HAP-1 (cell line): ENCODE measurements at regions not wholly inside any gene's neighbourhood (a gene's known extent, or its start where the extent isn't known, plus 50 kb on each side); places are given as distances from the start of the nearest gene placed in this dataset.

Experiments
- DNase-seq, 2 experiments: peaks; one replicate each; pipeline ENCODE4 v3.0.0-alpha.2; 2016 to 2020; ENCODE audit warnings: low spot score in 2 of 2
- H3K27me3 ChIP-seq: fragments of 250-450 bp; sonication (Bioruptor Pico); 2 replicates; pipeline ENCODE4 v1.5.1; 2020; ENCODE audit warnings: low read depth, mild to moderate bottlenecking, moderate library complexity
- H3K36me3 ChIP-seq: fragments of 250-450 bp; sonication (Bioruptor Pico); replicated peaks from 2 replicates; pipeline ENCODE4 v1.5.1; 2020; ENCODE audit warnings: mild to moderate bottlenecking
- H3K4me1 ChIP-seq: fragments of 250-450 bp; sonication (Bioruptor Pico); 2 replicates; pipeline ENCODE4 v1.5.1; 2020; ENCODE audit warnings: mild to moderate bottlenecking
- H3K4me3 ChIP-seq: fragments of 250-450 bp; sonication (Bioruptor Pico); 2 replicates; pipeline ENCODE4 v1.5.1; 2020; ENCODE audit warnings: mild to moderate bottlenecking, moderate library complexity
- H3K9me3 ChIP-seq: fragments of 250-450 bp; sonication (Bioruptor Pico); 2 replicates; pipeline ENCODE4 v1.5.1; 2020; ENCODE audit warnings: mild to moderate bottlenecking, moderate library complexity
- in situ Hi-C: fragments of 300-500 bp; cut with MboI; formaldehyde crosslinking; loops from 3 replicates; pipeline ENCODE4 v1.14.3; 2020; ENCODE audit warnings: low sequenced_read_pairs, inconsistent platforms, mixed read lengths

DNA sequence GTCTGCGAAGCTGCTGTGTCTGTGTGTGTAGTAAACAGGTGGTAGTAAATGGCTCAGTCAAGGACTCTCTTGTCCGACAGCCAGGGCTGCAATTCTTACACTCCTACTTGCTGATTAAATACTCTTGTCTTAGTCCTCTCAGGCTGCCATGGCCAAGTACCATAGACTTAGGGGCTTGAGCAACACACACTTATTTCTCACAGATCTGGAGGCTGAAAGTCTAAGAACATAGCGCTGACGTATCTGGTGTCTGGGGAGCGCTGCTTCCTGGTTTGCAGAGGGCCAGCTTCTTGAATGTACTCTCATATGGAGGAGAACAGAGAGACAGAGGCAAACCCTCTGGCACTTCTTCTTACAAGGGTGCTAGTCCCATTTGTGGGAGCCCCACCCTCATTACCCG is 411.0 kb downstream of the MED10 start:
- H3K4me1 ChIP-seq: no peaks in the 10 kb centered on the region
- no peak overlapping the region for H3K4me3 ChIP-seq
- no peaks in the 10 kb centered on the region for H3K9me3 ChIP-seq
- no peak for DNase-seq
- no peaks in the 10 kb centered on the region for H3K36me3 ChIP-seq
- H3K27me3 ChIP-seq: no peaks in the 10 kb centered on the region
- in situ Hi-C loops: no loop called here

DNA sequence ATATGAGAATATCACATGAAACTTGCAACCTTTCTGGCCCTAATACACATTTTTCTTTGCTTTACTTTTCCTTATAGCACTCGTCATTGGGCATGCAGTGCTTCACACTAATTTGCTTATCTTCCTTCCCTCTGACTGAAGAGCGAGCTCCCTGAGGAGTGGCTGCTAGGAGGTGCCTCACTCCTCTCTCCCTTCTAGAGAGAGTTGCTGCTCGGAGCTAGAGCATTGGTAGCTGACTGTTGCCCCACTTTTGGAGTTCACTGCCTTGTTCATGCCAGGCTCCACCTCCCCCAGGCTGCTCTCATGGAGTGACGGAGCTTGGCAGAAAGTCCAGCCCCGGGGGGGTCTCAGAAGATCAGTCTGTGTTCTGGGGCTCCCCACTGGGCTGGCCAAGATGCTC is 413.2 kb downstream of the MED10 start:
- H3K9me3 ChIP-seq: no peaks in the 10 kb centered on the region
- H3K36me3 ChIP-seq: no peaks in the 10 kb centered on the region
- no peak for DNase-seq
- no peaks in the 10 kb centered on the region for H3K27me3 ChIP-seq
- no peaks in the 10 kb centered on the region for H3K4me1 ChIP-seq
- H3K4me3 ChIP-seq: no peak overlapping the region
- in situ Hi-C loops: no loop called here

DNA sequence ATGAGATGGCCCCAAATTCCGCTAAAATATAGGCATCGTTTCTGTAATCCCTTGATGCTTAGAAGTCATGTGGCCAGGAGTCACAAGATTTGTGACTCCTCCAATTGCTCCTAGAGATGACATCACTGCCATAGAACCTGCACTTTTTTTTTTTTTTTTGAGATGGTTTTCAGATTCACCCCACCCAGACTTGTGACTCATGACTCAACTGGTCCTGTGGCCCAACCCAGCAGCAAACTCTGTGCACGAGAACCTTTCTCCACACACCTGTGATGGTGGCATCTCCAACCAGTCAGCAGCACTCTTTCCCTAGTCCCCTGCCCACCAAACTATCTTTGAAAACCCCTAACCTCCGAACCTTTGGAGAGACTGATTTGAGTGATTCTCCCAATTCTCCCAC is 414.0 kb downstream of the MED10 start:
- Histone ChIP-seq H3K27me3 (no peaks in the 10 kb centered on the region), H3K9me3 (no peaks in the 10 kb centered on the region), H3K4me3 (no peak overlapping the region), H3K4me1 (no peaks in the 10 kb centered on the region), H3K36me3 (no peaks in the 10 kb centered on the region)
- no peak for DNase-seq
- in situ Hi-C loops: no loop called here

DNA sequence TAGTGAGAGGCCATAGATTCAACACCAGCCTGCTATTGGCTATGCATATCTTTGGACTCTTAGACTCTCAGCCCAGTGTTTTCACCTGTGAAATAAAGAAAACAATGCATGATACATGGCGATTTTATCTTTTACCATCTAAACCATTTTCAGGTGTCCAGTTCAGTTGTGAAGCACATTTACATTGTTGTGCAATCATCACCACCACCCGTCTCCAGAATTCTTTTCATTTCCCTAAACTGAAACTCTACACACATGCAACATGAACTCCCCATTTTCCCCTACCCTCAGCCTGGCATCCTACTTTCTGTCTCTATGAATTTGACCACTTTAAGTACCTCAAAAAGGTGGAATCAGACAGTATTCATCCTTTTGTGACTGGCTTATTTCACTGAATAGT is 420.6 kb downstream of the MED10 start:
- Histone ChIP-seq H3K27me3 (no peaks in the 10 kb centered on the region), H3K36me3 (no peaks in the 10 kb centered on the region), H3K4me1 (no peaks in the 10 kb centered on the region), H3K4me3 (no peak overlapping the region), H3K9me3 (peaks cover 4% of the 10 kb centered on the region; the same call in 1 of the 2 replicates)
- in situ Hi-C loops: no loop called here
- no peak for DNase-seq

DNA sequence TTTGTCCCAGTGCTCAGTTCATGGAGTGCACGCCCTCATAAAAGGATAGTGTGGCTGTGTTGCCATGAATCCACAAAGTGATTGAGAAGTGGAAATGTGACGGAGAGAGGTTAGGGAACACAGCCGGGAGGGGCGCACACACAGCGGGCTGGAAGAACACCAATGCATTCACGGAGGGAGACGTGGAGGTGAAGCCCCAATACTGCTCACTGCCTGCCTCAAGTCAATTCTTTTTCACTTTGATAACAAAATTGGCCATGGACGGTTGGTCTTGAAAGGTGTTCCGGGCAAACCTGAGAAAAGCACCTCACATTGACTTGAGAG is 424.1 kb downstream of the MED10 start:
- peaks cover 4% of the 10 kb centered on the region; the same call in 1 of the 2 replicates for H3K9me3 ChIP-seq
- DNase-seq: no peak
- H3K36me3 ChIP-seq: no peaks in the 10 kb centered on the region
- H3K27me3 ChIP-seq: no peaks in the 10 kb centered on the region
- H3K4me1 ChIP-seq: no peaks in the 10 kb centered on the region
- in situ Hi-C loops: no loop called here
- H3K4me3 ChIP-seq: no peak overlapping the region

DNA sequence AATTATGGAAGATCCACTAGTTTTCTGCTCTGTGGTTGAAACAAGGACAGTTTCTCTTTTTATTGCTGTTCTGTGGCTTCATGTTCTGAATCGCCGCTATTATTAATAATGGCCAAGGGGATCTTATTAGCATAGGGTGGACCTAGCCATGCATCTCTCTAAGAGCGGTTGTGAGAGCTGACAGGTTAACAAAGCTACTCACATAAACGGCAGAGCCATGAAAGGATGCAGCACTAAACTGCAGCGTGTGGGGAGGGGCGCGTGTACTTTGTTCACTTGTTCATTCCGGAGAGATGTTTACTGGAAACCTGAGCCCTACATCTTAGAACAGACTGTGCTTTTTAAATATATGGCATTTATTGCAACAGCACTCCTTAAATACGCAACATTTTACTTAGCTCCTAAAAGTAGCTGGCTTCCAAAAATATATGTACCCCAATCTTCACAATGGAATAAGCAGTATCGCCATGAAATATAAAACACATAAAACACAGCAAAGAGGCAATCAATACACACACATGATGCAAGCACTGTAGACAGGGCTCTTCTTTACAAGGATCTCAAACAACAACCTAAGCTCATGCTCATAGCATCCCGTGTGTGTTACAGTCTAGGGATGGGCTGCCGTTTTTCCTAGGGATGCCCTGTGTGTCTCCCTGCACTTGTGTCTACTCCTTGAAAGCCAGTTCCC is 424.6 kb downstream of the MED10 start:
- Histone ChIP-seq H3K27me3 (no peaks in the 10 kb centered on the region), H3K9me3 (peaks cover 4% of the 10 kb centered on the region; the same call in 1 of the 2 replicates), H3K4me1 (no peaks in the 10 kb centered on the region), H3K4me3 (no peak overlapping the region), H3K36me3 (no peaks in the 10 kb centered on the region)
- no peak for DNase-seq
- in situ Hi-C loops: no loop called here

DNA sequence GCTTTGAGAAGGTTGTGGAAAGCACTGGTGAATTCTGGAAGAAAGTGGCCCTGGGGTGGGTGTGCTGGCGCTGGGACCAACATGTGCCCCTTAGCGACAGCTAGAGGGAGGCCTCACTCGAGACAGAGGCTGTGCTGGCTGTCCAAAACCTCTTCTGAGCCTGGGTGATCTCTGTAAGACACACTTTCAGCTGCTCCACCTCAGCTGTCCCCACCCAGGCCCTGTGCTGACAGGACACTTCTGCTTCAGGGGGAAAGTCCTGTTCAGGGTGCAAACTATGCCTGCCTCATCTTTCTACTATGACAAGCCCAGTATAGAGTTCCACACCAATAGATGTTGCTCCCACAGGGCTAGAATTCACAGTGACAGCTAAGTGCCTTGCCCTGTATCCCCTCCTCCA is 426.4 kb downstream of the MED10 start:
- Histone ChIP-seq H3K27me3 (no peaks in the 10 kb centered on the region), H3K9me3 (peaks cover 2% of the 10 kb centered on the region; the same call in 1 of the 2 replicates), H3K4me1 (no peaks in the 10 kb centered on the region), H3K4me3 (no peak overlapping the region), H3K36me3 (no peaks in the 10 kb centered on the region)
- in situ Hi-C loops: no loop called here
- no peak for DNase-seq

DNA sequence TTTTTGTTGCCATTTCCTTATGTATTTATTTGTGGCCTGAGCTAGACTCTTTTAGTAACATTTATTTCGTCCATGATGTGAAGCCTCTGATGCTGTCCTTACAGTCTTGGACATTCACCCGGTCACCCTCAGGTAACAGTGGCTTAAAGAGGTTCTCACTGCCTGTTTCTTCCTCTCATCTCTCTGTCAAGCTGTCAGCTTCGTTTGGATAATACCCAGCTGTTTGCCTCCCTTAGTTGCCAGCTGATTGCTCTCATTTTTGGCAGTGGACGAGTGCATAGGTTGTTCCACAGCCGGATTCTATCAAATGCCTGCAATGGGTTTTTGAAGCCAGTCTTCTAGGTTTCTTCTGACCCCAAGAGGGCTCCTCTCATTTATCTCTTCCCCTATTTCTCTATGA is 427.7 kb downstream of the MED10 start:
- Histone ChIP-seq H3K9me3 (no peaks in the 10 kb centered on the region), H3K27me3 (no peaks in the 10 kb centered on the region), H3K36me3 (no peaks in the 10 kb centered on the region), H3K4me1 (no peaks in the 10 kb centered on the region), H3K4me3 (no peak overlapping the region)
- in situ Hi-C loops: no loop called here
- DNase-seq: no peak

DNA sequence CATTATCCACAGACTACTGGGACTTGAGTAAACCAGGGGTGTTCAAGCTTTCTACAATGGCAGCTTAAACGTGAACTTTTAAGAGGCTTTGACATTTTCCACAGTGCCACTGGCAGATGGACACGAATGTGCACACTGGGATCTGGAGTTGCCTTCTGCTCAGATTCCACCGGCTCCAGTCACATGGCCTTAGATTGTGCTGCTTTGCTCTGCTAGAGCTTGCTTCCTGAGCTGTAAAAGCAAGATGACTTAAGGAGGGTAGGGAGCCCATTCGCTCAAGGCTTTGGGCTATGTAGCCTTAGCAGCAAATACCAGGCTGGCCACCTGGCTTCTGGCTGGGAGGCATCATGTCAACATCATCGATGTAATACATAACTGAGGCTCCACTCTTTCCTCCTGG is 436.9 kb downstream of the MED10 start:
- DNase-seq: no peak
- in situ Hi-C loops: no loop called here
- no peak overlapping the region for H3K4me3 ChIP-seq
- no peaks in the 10 kb centered on the region for H3K27me3 ChIP-seq
- no peaks in the 10 kb centered on the region for H3K9me3 ChIP-seq
- no peaks in the 10 kb centered on the region for H3K36me3 ChIP-seq
- no peaks in the 10 kb centered on the region for H3K4me1 ChIP-seq

DNA sequence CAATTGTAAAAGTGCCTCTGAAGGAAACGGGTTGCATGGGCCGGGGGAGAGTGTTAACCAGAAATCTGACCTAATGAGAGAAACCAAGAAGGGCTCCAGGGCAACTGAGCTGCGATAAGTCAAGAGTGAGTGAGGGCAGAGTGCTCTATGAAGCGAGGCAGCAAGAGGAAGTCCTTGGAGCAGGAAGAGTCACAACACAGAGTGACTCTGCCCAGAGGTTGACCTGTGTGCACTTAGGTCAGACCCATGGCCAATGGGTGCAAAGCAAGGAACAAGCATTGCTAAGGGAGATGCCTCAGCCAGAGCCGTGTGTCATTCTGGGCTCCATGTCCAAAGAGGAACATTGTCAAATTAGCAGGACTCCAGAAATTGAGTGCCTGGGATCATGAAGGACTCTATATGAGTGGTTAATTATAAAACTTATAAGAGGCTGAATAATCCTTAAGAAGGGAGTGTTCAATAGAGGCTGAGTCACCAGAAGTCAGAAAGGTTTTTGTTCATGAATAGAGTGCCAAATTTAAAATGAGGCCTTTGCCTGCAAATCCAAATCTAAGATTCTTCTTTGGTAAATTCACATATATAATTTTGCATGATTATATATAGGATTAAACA is 438.5 kb downstream of the MED10 start:
- Histone ChIP-seq H3K4me3 (no peak overlapping the region), H3K36me3 (no peaks in the 10 kb centered on the region), H3K4me1 (no peaks in the 10 kb centered on the region), H3K27me3 (no peaks in the 10 kb centered on the region), H3K9me3 (no peaks in the 10 kb centered on the region)
- in situ Hi-C loops: no loop called here
- no peak for DNase-seq

DNA sequence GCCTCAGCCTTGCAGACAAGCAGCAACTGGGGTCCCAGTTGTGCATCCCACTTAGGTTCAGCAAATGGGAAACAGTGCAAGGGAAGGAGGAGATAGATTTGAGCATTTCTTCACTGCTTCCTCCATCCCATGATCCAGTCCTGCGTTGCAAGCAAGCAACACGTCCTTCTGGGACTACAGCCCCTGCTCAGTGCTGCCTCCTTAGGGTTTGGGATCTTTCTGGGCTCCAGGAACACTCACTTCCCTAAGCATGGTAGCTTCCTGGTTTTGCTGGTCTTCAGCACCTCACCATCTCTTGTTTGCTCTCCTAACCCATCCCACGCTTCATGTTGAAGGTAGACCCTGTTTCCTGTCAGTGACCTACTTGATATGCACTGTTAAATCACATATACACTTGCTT is 444.7 kb downstream of the MED10 start:
- in situ Hi-C loops: no loop called here
- Histone ChIP-seq H3K4me1 (no peaks in the 10 kb centered on the region), H3K9me3 (no peaks in the 10 kb centered on the region), H3K4me3 (no peak overlapping the region), H3K36me3 (no peaks in the 10 kb centered on the region), H3K27me3 (no peaks in the 10 kb centered on the region)
- DNase-seq: no peak

DNA sequence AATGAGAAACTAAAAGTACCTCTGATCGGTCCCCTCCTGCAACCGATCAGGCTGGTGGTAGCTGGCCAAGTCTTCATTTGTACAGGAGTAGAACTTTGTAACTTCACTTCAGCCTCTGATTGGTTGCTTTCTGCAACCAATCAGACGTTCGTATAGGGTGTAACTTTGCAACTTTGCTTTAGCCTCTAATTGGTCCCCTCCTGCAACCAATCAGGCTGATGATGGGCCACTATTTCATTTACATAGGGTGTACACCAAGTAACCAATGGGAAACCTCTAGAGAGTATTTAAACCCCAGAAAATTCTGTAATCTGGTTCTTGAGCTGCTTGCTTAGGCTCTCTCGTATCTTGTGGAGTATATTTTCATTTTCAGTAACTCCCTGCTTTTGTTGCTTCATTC is 445.5 kb downstream of the MED10 start:
- no peaks in the 10 kb centered on the region for H3K9me3 ChIP-seq
- no peak overlapping the region for H3K4me3 ChIP-seq
- no peaks in the 10 kb centered on the region for H3K36me3 ChIP-seq
- in situ Hi-C loops: no loop called here
- DNase-seq: no peak
- H3K4me1 ChIP-seq: no peaks in the 10 kb centered on the region
- H3K27me3 ChIP-seq: no peaks in the 10 kb centered on the region

DNA sequence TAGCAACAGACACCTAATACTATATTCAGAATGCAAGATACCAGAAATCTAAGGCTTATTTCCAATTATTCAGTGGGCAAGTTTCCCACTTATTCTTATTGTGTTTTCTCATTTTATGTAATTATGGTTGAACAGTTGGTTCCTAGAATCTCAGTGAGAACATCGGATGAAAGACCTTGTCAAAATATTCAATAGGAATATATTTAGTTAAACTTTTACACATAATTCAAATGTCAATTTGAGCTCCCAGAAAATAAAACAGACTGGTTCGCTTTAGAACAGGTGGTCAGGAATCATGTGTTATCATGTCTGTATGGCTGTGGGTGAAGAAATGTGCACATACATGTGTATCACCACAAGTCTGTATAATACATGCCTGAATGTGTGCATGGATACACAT is 447.8 kb downstream of the MED10 start:
- no peak overlapping the region for H3K4me3 ChIP-seq
- in situ Hi-C loops: no loop called here
- no peaks in the 10 kb centered on the region for H3K4me1 ChIP-seq
- no peaks in the 10 kb centered on the region for H3K9me3 ChIP-seq
- H3K27me3 ChIP-seq: no peaks in the 10 kb centered on the region
- DNase-seq: no peak
- no peaks in the 10 kb centered on the region for H3K36me3 ChIP-seq

DNA sequence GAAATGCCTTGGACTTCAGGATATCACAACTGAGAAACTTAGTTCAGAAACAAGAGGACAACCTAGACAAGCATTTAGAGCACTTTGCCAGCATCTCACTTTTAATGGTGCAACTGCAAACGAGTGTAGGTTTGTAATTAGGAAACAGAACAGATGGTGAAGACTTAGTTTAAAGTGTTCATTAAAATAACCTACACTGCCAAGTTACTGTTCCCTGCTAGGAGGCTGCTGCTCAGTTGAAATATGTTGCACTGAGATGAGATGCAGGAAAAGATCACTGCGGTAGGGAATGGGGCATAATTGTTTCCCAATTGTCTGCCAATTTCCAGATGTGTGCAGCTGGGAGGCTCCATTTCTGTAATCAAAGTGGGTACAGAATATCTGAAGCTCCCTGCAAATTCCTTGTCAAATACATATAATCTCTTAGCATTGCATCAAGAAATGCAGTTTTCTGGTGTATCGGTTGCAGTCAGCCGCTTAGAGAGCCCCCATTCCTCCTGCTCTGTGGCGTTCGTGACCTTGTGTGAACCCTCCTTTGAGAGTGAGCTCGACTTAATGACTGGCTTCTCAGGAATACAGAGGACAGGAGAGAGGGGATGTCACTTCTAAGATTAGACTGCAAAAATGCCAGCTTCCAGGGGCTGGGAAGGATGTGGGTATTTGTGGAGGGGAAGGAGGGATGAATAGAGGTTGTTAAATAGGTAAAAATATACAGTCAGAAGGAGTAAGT is 448.9 kb downstream of the MED10 start:
- Histone ChIP-seq H3K4me1 (no peaks in the 10 kb centered on the region), H3K4me3 (no peak overlapping the region), H3K27me3 (no peaks in the 10 kb centered on the region), H3K36me3 (no peaks in the 10 kb centered on the region), H3K9me3 (no peaks in the 10 kb centered on the region)
- in situ Hi-C loops: no loop called here
- no peak for DNase-seq
